Right lobe of liver (tissue), 6 donors: ENCODE measurements at regions not wholly inside any gene's neighbourhood (a gene's known extent, or its start where the extent isn't known, plus 50 kb on each side); places are given as distances from the start of the nearest gene placed in this dataset.

Experiments used
- ATAC-seq, 4 donors: fragments of 200-7000 bp; cut with Tn5 transposase; one replicate each; pipeline ENCODE4 v1.9.1; 2020; ENCODE audit warnings: mild to moderate bottlenecking in 4 of 4, moderate library complexity in 4 of 4
- DNase-seq, 3 donors: peaks; one replicate each; pipeline ENCODE4 v3.0.0-alpha.2; 2020
- H3K27ac ChIP-seq, 3 donors: fragments of 200-600 bp; one replicate each; pipeline ENCODE4 v1.8.0; 2022
- H3K27me3 ChIP-seq, 2 donors: fragments of 200-600 bp; one replicate each; pipeline ENCODE4 v1.8.0; 2022
- H3K36me3 ChIP-seq, 4 donors: fragments of 200-600 bp; sonication (generic) in 1 of 4; one replicate each; pipeline versions ENCODE4 v1.5.1 to v1.8.0; 2017 to 2022; ENCODE audit warnings: control low read depth in 1 of 4
- H3K4me1 ChIP-seq, 4 donors: fragments of 200-600 bp; sonication (generic) in 1 of 4; one replicate each; pipeline versions ENCODE4 v1.5.1 to v1.8.0; 2017 to 2022; ENCODE audit warnings: control low read depth in 1 of 4
- H3K4me3 ChIP-seq, 3 donors: fragments of 200-600 bp; one replicate each; pipeline ENCODE4 v1.8.0; 2022
- H3K9me3 ChIP-seq, 4 donors: fragments of 200-600 bp; sonication (generic) in 1 of 4; one replicate each; pipeline versions ENCODE4 v1.5.1 to v1.8.0; 2017 to 2022; ENCODE audit warnings: control low read depth in 1 of 4
- CTCF ChIP-seq, 4 donors: fragments of 200-600 bp in 3 of 4; fragments of 450-650 bp in 1 of 4; IDR thresholded peaks; one replicate each; pipeline versions ENCODE4 v1.5.1 to v1.8.0; 2016 to 2022; ENCODE audit warnings: antibody characterized with exemption in 4 of 4, mild to moderate bottlenecking in 2 of 4
- POLR2A ChIP-seq: fragments of 450-650 bp; IDR thresholded peaks from one replicate; pipeline ENCODE4 v1.6.1; 2017; ENCODE audit warnings: antibody characterized with exemption, mild to moderate bottlenecking
- WGBS: methylation state at CpG from one replicate; pipeline ENCODE4 v1.1.6; 2018; ENCODE audit warnings: low coverage, low lambda C conversion rate; ENCODE audit not compliant: insufficient coverage; ENCODE audit errors: missing lambda C conversion rate; 5-methylcytosine and 5-hydroxymethylcytosine counted together
- intact Hi-C, 2 donors: fragments of 100-400 bp; cut with DNase I; formaldehyde crosslinking; loops; one replicate each; pipeline versions ENCODE4 v1.11.2 to v1.14.1; 2022
- donor health status: DM: no; HTN: yes; CAD: no.
- donor health status: DM: no; HTN: no; CAD: no.
- donor health status: DM: no; HTN: no; CAD: no.
- donor health status: DM: no; HTN: yes; CAD: no.
- donor health status: DM: no; HTN: yes; CAD: no.

GRCh38 chr21:33171616-33172169 lies 58.0 kb upstream of the IFNAR2 start:
- 65% methylated on average over 5 of the region's 8 CpGs for WGBS
- Histone ChIP-seq H3K4me1 (no peaks in the 10 kb centered on the region), H3K4me3 (no peak overlapping the region), H3K9me3 (no peaks in the 10 kb centered on the region), H3K27ac (no peak overlapping the region), H3K27me3 (no peaks in the 10 kb centered on the region), H3K36me3 (no peaks in the 10 kb centered on the region)
- ATAC-seq (no peak), DNase-seq (no peak)
- TF ChIP-seq POLR2A (no peak), CTCF (IDR thresholded peaks at IDR 0.05) (no peak)
- intact Hi-C loops = no loop called here

- DNase-seq (no peak), ATAC-seq (no peak)
- Histone ChIP-seq H3K9me3 (no peaks in the 10 kb centered on the region), H3K4me3 (no peak overlapping the region), H3K36me3 (no peaks in the 10 kb centered on the region), H3K27me3 (no peaks in the 10 kb centered on the region), H3K27ac (no peak overlapping the region), H3K4me1 (no peaks in the 10 kb centered on the region)
- intact Hi-C loops = no loop called here
- WGBS = 38% methylated on average over 4 of the region's 4 CpGs
- TF ChIP-seq CTCF (IDR thresholded peaks at IDR 0.05) (no peak), POLR2A (no peak)
Measured at GRCh38 chr21:33174756-33175155, 55.0 kb upstream of the IFNAR2 start.
